Loucy (cell line): ENCODE measurements at regions not wholly inside any gene's neighbourhood (a gene's known extent, or its start where the extent isn't known, plus 50 kb on each side); places are given as distances from the start of the nearest gene placed in this dataset.

ENCODE experiments used
- H2AFZ ChIP-seq: fragments of 200-600 bp; sonication (generic); 2 replicates; pipeline ENCODE4 v1.6.0; 2016; ENCODE audit warnings: antibody characterized with exemption, mild to moderate bottlenecking, low read length, moderate library complexity
- H3F3A ChIP-seq: fragments of 200-600 bp; 2 replicates; pipeline ENCODE4 v1.6.0; 2016; ENCODE audit warnings: antibody characterized with exemption, low read depth, mild to moderate bottlenecking
- H3K27me3 ChIP-seq: fragments of 200-600 bp; sonication (generic); 2 replicates; pipeline ENCODE4 v1.6.1; 2014; ENCODE audit warnings: low read length, mild to moderate bottlenecking; ENCODE audit not compliant: insufficient read depth, poor library complexity, severe bottlenecking
- H3K36me3 ChIP-seq: fragments of 200-600 bp; sonication (generic); 2 replicates; pipeline ENCODE4 v1.6.1; 2016; ENCODE audit warnings: low read length; ENCODE audit not compliant: insufficient read depth
- H3K4me1 ChIP-seq: fragments of 200-600 bp; sonication (generic); 2 replicates; pipeline ENCODE4 v1.5.1; 2014; ENCODE audit warnings: low read length, mild to moderate bottlenecking; ENCODE audit not compliant: insufficient read depth, poor library complexity, severe bottlenecking
- H3K4me2 ChIP-seq: fragments of 200-600 bp; sonication (generic); 2 replicates; pipeline ENCODE4 v1.6.0; 2014; ENCODE audit warnings: antibody characterized with exemption, low read length, low read depth, mild to moderate bottlenecking; ENCODE audit not compliant: poor library complexity, severe bottlenecking
- H3K4me3 ChIP-seq: fragments of 200-600 bp; sonication (generic); 2 replicates; pipeline ENCODE4 v1.5.1; 2014; ENCODE audit warnings: low read length, mild to moderate bottlenecking, mixed read lengths; ENCODE audit not compliant: poor library complexity, severe bottlenecking
- H3K79me2 ChIP-seq: fragments of 200-600 bp; sonication (generic); 2 replicates; pipeline ENCODE4 v1.6.1; 2014; ENCODE audit warnings: low read length; ENCODE audit not compliant: insufficient read depth
- H3K9ac ChIP-seq: fragments of 200-600 bp; sonication (generic); 2 replicates; pipeline ENCODE4 v1.6.0; 2014; ENCODE audit warnings: mild to moderate bottlenecking, low read depth, low read length, moderate library complexity; ENCODE audit not compliant: poor library complexity, severe bottlenecking
- H3K9me2 ChIP-seq: fragments of 200-600 bp; sonication (generic); replicated peaks from 2 replicates; pipeline ENCODE4 v1.6.1; 2016; ENCODE audit warnings: low read depth, low read length, mixed read lengths
- H3K9me3 ChIP-seq: fragments of 200-600 bp; sonication (generic); 2 replicates; pipeline ENCODE4 v1.6.1; 2014; ENCODE audit warnings: mild to moderate bottlenecking, antibody characterized with exemption, low read length, low read depth; ENCODE audit not compliant: insufficient read depth
- H4K20me1 ChIP-seq: fragments of 200-600 bp; sonication (generic); 2 replicates; pipeline ENCODE4 v1.6.0; 2014; ENCODE audit warnings: antibody characterized with exemption, low read length, mild to moderate bottlenecking; ENCODE audit not compliant: insufficient read depth, poor library complexity, severe bottlenecking
- EZH2phosphoT487 ChIP-seq: fragments of 200-600 bp; IDR thresholded peaks from 2 replicates; pipeline ENCODE4 v1.6.1; 2018; ENCODE audit warnings: antibody characterized with exemption, mild to moderate bottlenecking, moderate library complexity, borderline replicate concordance
- TF ChIP-seq, protein P1 (sequence below): fragments of 200-600 bp; sonication (generic); conservative IDR thresholded peaks from 2 replicates; pipeline ENCODE4 v1.5.1; 2014; ENCODE audit warnings: mild to moderate bottlenecking, antibody characterized with exemption, low read length

DNA sequence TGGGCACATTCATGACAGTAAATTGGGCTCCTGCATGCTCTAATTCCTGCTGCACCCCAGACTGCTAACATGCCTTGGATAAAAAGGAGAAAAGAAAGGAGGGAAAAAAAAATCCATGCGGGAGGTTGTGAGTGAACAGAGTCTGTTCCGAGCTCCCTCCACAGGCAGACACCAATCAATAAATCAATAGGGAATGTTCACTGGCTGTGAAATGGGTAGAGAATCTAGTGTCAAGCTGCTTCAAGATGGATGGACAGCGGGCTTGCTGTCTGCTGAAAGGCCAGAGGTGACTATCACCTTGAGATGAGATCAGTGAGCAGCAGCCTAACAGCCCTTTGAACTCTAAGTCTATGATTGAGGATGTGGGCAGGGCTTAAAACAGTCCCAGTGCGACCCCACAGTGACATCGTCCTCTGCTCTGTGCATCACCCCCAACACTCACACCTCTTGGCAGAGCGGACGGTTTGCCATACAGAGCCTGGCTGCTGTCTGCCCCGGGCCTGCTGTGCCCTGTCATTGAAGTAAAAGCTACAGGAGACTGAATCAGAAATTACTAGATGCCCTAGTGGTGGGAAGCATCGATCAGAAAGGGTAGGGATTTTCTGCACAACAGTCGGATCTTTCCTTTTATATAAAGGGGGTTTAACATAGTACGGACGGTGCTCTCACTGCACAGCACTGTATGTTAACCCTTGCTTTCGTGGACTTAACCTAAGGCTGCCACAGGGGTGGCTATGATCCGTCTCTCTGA is 247.9 kb upstream of the ONECUT1 start:
- H4K20me1 ChIP-seq, result no peaks in the 10 kb centered on the region
- no peaks in the 10 kb centered on the region for H3K36me3 ChIP-seq
- H3K4me1 ChIP-seq, result no peaks in the 10 kb centered on the region
- H2AFZ ChIP-seq, result no peak overlapping the region
- no peaks in the 10 kb centered on the region for H3F3A ChIP-seq
- H3K4me2 ChIP-seq, result no peak overlapping the region
- no peak overlapping the region for H3K9ac ChIP-seq
- no peaks in the 10 kb centered on the region for H3K27me3 ChIP-seq
- H3K79me2 ChIP-seq, result no peaks in the 10 kb centered on the region
- no peak for TF ChIP-seq EZH2phosphoT487
- TF ChIP-seq, protein P1, sequence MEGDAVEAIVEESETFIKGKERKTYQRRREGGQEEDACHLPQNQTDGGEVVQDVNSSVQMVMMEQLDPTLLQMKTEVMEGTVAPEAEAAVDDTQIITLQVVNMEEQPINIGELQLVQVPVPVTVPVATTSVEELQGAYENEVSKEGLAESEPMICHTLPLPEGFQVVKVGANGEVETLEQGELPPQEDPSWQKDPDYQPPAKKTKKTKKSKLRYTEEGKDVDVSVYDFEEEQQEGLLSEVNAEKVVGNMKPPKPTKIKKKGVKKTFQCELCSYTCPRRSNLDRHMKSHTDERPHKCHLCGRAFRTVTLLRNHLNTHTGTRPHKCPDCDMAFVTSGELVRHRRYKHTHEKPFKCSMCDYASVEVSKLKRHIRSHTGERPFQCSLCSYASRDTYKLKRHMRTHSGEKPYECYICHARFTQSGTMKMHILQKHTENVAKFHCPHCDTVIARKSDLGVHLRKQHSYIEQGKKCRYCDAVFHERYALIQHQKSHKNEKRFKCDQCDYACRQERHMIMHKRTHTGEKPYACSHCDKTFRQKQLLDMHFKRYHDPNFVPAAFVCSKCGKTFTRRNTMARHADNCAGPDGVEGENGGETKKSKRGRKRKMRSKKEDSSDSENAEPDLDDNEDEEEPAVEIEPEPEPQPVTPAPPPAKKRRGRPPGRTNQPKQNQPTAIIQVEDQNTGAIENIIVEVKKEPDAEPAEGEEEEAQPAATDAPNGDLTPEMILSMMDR, result no peak
- no peak overlapping the region for H3K4me3 ChIP-seq
- no peaks in the 10 kb centered on the region for H3K9me3 ChIP-seq
- H3K9me2 ChIP-seq, result no peaks in the 10 kb centered on the region

DNA sequence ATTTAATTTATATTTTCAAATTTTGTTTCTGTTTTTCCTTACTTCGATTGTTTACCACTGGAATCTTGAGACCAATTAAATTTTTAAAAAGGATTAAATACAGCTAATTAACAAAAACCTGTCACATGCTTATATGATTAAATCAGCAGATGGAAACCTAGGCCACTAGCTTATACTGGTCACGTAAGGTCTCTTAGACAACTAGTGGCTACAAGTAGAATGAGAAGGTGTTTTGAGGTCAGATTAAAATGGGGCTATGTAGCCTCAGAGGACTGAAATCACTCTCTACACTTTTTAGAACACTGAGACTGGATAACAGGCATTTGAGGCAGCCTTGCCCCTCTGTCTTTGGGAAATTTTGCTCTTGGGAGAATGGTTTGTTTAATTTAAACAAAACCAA is 246.5 kb upstream of the ONECUT1 start:
- H3K4me2 ChIP-seq, result no peak overlapping the region
- no peaks in the 10 kb centered on the region for H3K4me1 ChIP-seq
- no peaks in the 10 kb centered on the region for H4K20me1 ChIP-seq
- no peak overlapping the region for H3K4me3 ChIP-seq
- no peaks in the 10 kb centered on the region for H3K9me3 ChIP-seq
- H3K36me3 ChIP-seq, result no peaks in the 10 kb centered on the region
- no peaks in the 10 kb centered on the region for H3K27me3 ChIP-seq
- no peaks in the 10 kb centered on the region for H3K9me2 ChIP-seq
- TF ChIP-seq, protein P1, result no peak
- TF ChIP-seq EZH2phosphoT487, result no peak
- H3F3A ChIP-seq, result no peaks in the 10 kb centered on the region
- H3K79me2 ChIP-seq, result no peaks in the 10 kb centered on the region
- H2AFZ ChIP-seq, result no peak overlapping the region
- H3K9ac ChIP-seq, result no peak overlapping the region

DNA sequence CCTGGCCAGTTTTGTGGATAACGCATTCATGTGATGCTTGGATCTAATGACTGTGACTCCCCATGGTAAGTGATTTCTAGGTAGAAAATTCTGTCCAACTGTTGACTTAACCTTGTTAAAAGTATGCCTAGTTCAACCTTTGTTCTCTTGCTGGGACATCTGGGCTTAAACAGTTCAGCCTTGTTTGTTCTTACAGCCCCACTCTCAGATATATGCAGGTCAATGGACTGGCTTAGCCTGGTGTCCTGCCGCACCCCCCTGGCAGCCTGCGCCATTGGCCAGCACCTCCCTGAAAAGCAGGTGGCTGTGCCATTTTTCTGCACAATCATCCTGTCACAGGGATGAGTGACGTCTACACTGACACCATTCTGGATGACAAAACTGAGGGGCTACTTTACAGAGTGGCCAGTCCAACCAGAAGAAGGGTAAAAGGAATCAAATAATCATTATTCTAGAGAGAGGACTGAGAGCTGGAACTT is 244.7 kb upstream of the ONECUT1 start:
- H3K4me1 ChIP-seq, result peaks cover 4% of the 10 kb centered on the region
- H3K4me2 ChIP-seq, result no peak overlapping the region
- H3K9me2 ChIP-seq, result no peaks in the 10 kb centered on the region
- H3K9me3 ChIP-seq, result no peaks in the 10 kb centered on the region
- H3K36me3 ChIP-seq, result no peaks in the 10 kb centered on the region
- H3K27me3 ChIP-seq, result no peaks in the 10 kb centered on the region
- TF ChIP-seq, protein P1, result no peak
- no peak for TF ChIP-seq EZH2phosphoT487
- H3K79me2 ChIP-seq, result no peaks in the 10 kb centered on the region
- no peak overlapping the region for H3K4me3 ChIP-seq
- no peak overlapping the region for H3K9ac ChIP-seq
- H2AFZ ChIP-seq, result no peak overlapping the region
- H4K20me1 ChIP-seq, result no peaks in the 10 kb centered on the region
- H3F3A ChIP-seq, result no peaks in the 10 kb centered on the region
